B cell (primary cell): ENCODE measurements at regions not wholly inside any gene's neighbourhood (a gene's known extent, or its start where the extent isn't known, plus 50 kb on each side); places are given as distances from the start of the nearest gene placed in this dataset.

Experiments used
- CTCF ChIP-seq: fragments of 200-600 bp; IDR thresholded peaks from one replicate; pipeline ENCODE4 v1.8.0; 2022; ENCODE audit warnings: antibody characterized with exemption, mild to moderate bottlenecking
- EZH2 ChIP-seq: IDR thresholded peaks from 2 replicates; pipeline ENCODE4 v1.6.1; 2012; ENCODE audit warnings: borderline replicate concordance, low read depth, mild to moderate bottlenecking, moderate library complexity, low read length; ENCODE audit not compliant: insufficient read depth, poor library complexity, severe bottlenecking

GRCh38 chr12:42887657-42888056, 298.1 kb upstream of the PRICKLE1 start:
- no peak for TF ChIP-seq CTCF
- no peak for TF ChIP-seq EZH2
